ENCODE measurements at regions not wholly inside any gene's neighbourhood (a gene's known extent, or its start where the extent isn't known, plus 50 kb on each side); places are given as distances from the start of the nearest gene placed in this dataset.
"Not testable (repeated sequence)": the region's sequence is repeated elsewhere in the genome, so short reads cannot be mapped to it uniquely, and the experiment has no call there.

GRCh38 chr18:43987061-43987460 lies 693.6 kb upstream of the SETBP1 start:
- FAIRE-seq; H3K27me3 ChIP-seq (ENCODE audit: control insufficient read depth in 3 of 3, insufficient read depth in 3 of 3, low read length in 3 of 3); H3K4me1 ChIP-seq (ENCODE audit: control insufficient read depth in 3 of 3, insufficient read depth in 2 of 3, low read depth in 1 of 3, low read length in 2 of 3); H3K9me3 ChIP-seq (ENCODE audit: control insufficient read depth in 2 of 2, insufficient read depth in 1 of 2, low read depth in 1 of 2, low read length in 1 of 2); H3K27ac ChIP-seq (ENCODE audit: low read depth in 1 of 3, low read length in 2 of 3); H3K4me3 ChIP-seq (ENCODE audit: low read depth in 1 of 3, low read length in 3 of 3); DNase-seq; H3K36me3 ChIP-seq (ENCODE audit: control insufficient read depth in 3 of 3, insufficient read depth in 2 of 3, low read depth in 1 of 3, low read length in 3 of 3): not testable (repeated sequence)
- 59 to 83% (median 73%) methylated on average over 4 of the region's 4 CpGs for WGBS, 3 donors

- H3K27me3 ChIP-seq (ENCODE audit: control insufficient read depth in 3 of 3, insufficient read depth in 3 of 3, low read length in 3 of 3), result no peaks in the 10 kb centered on the region
- H3K4me3 ChIP-seq (ENCODE audit: low read depth in 1 of 3, low read length in 3 of 3), result no peak overlapping the region
- 19 to 23% (median 22%) methylated on average over 1 of the region's 1 CpG for WGBS, 3 donors
- H3K36me3 ChIP-seq (ENCODE audit: control insufficient read depth in 3 of 3, insufficient read depth in 2 of 3, low read depth in 1 of 3, low read length in 3 of 3), result no peaks in the 10 kb centered on the region
- no peak overlapping the region for H3K27ac ChIP-seq (ENCODE audit: low read depth in 1 of 3, low read length in 2 of 3)
- no peaks in the 10 kb centered on the region for H3K4me1 ChIP-seq (ENCODE audit: control insufficient read depth in 3 of 3, insufficient read depth in 2 of 3, low read depth in 1 of 3, low read length in 2 of 3)
- H3K9me3 ChIP-seq (ENCODE audit: control insufficient read depth in 2 of 2, insufficient read depth in 1 of 2, low read depth in 1 of 2, low read length in 1 of 2), result no peaks in the 10 kb centered on the region
- FAIRE-seq (no peak), DNase-seq (no peak)
Measured at GRCh38 chr18:43992741-43993140, 687.9 kb upstream of the SETBP1 start.

GRCh38 chr18:43994381-43994780 lies 686.3 kb upstream of the SETBP1 start:
- H3K36me3 ChIP-seq (ENCODE audit: control insufficient read depth in 3 of 3, insufficient read depth in 2 of 3, low read depth in 1 of 3, low read length in 3 of 3), result no peaks in the 10 kb centered on the region
- DNase-seq, result no peak
- WGBS, 3 donors, result 72 to 83% (median 80%) methylated on average over 4 of the region's 4 CpGs
- no peaks in the 10 kb centered on the region for H3K9me3 ChIP-seq (ENCODE audit: control insufficient read depth in 2 of 2, insufficient read depth in 1 of 2, low read depth in 1 of 2, low read length in 1 of 2)
- no peak overlapping the region for H3K27ac ChIP-seq (ENCODE audit: low read depth in 1 of 3, low read length in 2 of 3)
- no peak overlapping the region for H3K4me3 ChIP-seq (ENCODE audit: low read depth in 1 of 3, low read length in 3 of 3)
- H3K4me1 ChIP-seq (ENCODE audit: control insufficient read depth in 3 of 3, insufficient read depth in 2 of 3, low read depth in 1 of 3, low read length in 2 of 3), result no peaks in the 10 kb centered on the region
- FAIRE-seq, result no peak
- H3K27me3 ChIP-seq (ENCODE audit: control insufficient read depth in 3 of 3, insufficient read depth in 3 of 3, low read length in 3 of 3), result no peaks in the 10 kb centered on the region

- Histone ChIP-seq H3K27me3 (ENCODE audit: control insufficient read depth in 3 of 3, insufficient read depth in 3 of 3, low read length in 3 of 3) (no peaks in the 10 kb centered on the region), H3K4me3 (ENCODE audit: low read depth in 1 of 3, low read length in 3 of 3) (no peak overlapping the region), H3K36me3 (ENCODE audit: control insufficient read depth in 3 of 3, insufficient read depth in 2 of 3, low read depth in 1 of 3, low read length in 3 of 3) (no peaks in the 10 kb centered on the region), H3K4me1 (ENCODE audit: control insufficient read depth in 3 of 3, insufficient read depth in 2 of 3, low read depth in 1 of 3, low read length in 2 of 3) (no peaks in the 10 kb centered on the region), H3K9me3 (ENCODE audit: control insufficient read depth in 2 of 2, insufficient read depth in 1 of 2, low read depth in 1 of 2, low read length in 1 of 2) (no peaks in the 10 kb centered on the region), H3K27ac (ENCODE audit: low read depth in 1 of 3, low read length in 2 of 3) (no peak overlapping the region)
- DNase-seq (no peak), FAIRE-seq (no peak)
- 73 to 86% (median 81%) methylated on average over 2 of the region's 2 CpGs for WGBS, 3 donors
Measured at GRCh38 chr18:44013871-44014270, 666.8 kb upstream of the SETBP1 start.

- DNase-seq (no peak), FAIRE-seq (no peak)
- WGBS, 3 donors, result 55 to 68% (median 56%) methylated on average over 1 of the region's 1 CpG
Measured at GRCh38 chr18:44025421-44025820, 655.3 kb upstream of the SETBP1 start.

GRCh38 chr18:44028109-44028508 lies 652.6 kb upstream of the SETBP1 start:
- Histone ChIP-seq H3K27ac (ENCODE audit: low read depth in 1 of 3, low read length in 2 of 3) (no peak overlapping the region), H3K9me3 (ENCODE audit: control insufficient read depth in 2 of 2, insufficient read depth in 1 of 2, low read depth in 1 of 2, low read length in 1 of 2) (peaks cover 0 to 5% of the 10 kb centered on the region in 2 donors), H3K4me1 (ENCODE audit: control insufficient read depth in 3 of 3, insufficient read depth in 2 of 3, low read depth in 1 of 3, low read length in 2 of 3) (no peaks in the 10 kb centered on the region), H3K27me3 (ENCODE audit: control insufficient read depth in 3 of 3, insufficient read depth in 3 of 3, low read length in 3 of 3) (no peaks in the 10 kb centered on the region), H3K36me3 (ENCODE audit: control insufficient read depth in 3 of 3, insufficient read depth in 2 of 3, low read depth in 1 of 3, low read length in 3 of 3) (no peaks in the 10 kb centered on the region), H3K4me3 (ENCODE audit: low read depth in 1 of 3, low read length in 3 of 3) (no peak overlapping the region)
- 21 to 70% (median 28%) methylated on average over 1 of the region's 1 CpG for WGBS, 3 donors
- DNase-seq (no peak), FAIRE-seq (no peak)

More at GRCh38 chr18:44025421-44025820, 655.3 kb upstream of the SETBP1 start:
- Histone ChIP-seq H3K9me3 (ENCODE audit: control insufficient read depth in 2 of 2, insufficient read depth in 1 of 2, low read depth in 1 of 2, low read length in 1 of 2) (peaks cover 0 to 2% of the 10 kb centered on the region in 2 donors), H3K4me3 (ENCODE audit: low read depth in 1 of 3, low read length in 3 of 3) (no peak overlapping the region), H3K4me1 (ENCODE audit: control insufficient read depth in 3 of 3, insufficient read depth in 2 of 3, low read depth in 1 of 3, low read length in 2 of 3) (no peaks in the 10 kb centered on the region), H3K27me3 (ENCODE audit: control insufficient read depth in 3 of 3, insufficient read depth in 3 of 3, low read length in 3 of 3) (no peaks in the 10 kb centered on the region), H3K27ac (ENCODE audit: low read depth in 1 of 3, low read length in 2 of 3) (no peak overlapping the region), H3K36me3 (ENCODE audit: control insufficient read depth in 3 of 3, insufficient read depth in 2 of 3, low read depth in 1 of 3, low read length in 3 of 3) (no peaks in the 10 kb centered on the region)

GRCh38 chr18:44031063-44031462 lies 649.6 kb upstream of the SETBP1 start:
- no peak overlapping the region for H3K27ac ChIP-seq (ENCODE audit: low read depth in 1 of 3, low read length in 2 of 3)
- DNase-seq (peak in 1 of 2 donors; percentile 28), FAIRE-seq (no peak)
- peaks cover 0 to 5% of the 10 kb centered on the region in 2 donors for H3K9me3 ChIP-seq (ENCODE audit: control insufficient read depth in 2 of 2, insufficient read depth in 1 of 2, low read depth in 1 of 2, low read length in 1 of 2)
- no peak overlapping the region for H3K4me3 ChIP-seq (ENCODE audit: low read depth in 1 of 3, low read length in 3 of 3)
- WGBS, 3 donors, result 67 to 78% (median 77%) methylated on average over 2 of the region's 2 CpGs
- H3K36me3 ChIP-seq (ENCODE audit: control insufficient read depth in 3 of 3, insufficient read depth in 2 of 3, low read depth in 1 of 3, low read length in 3 of 3), result no peaks in the 10 kb centered on the region
- H3K4me1 ChIP-seq (ENCODE audit: control insufficient read depth in 3 of 3, insufficient read depth in 2 of 3, low read depth in 1 of 3, low read length in 2 of 3), result peaks cover 0 to 3% (median 0%) of the 10 kb centered on the region in 3 donors
- no peaks in the 10 kb centered on the region for H3K27me3 ChIP-seq (ENCODE audit: control insufficient read depth in 3 of 3, insufficient read depth in 3 of 3, low read length in 3 of 3)

GRCh38 chr18:44033144-44033701 lies 647.5 kb upstream of the SETBP1 start:
- DNase-seq (no peak), FAIRE-seq (no peak)
- Histone ChIP-seq H3K36me3 (ENCODE audit: control insufficient read depth in 3 of 3, insufficient read depth in 2 of 3, low read depth in 1 of 3, low read length in 3 of 3) (no peaks in the 10 kb centered on the region), H3K4me3 (ENCODE audit: low read depth in 1 of 3, low read length in 3 of 3) (no peak overlapping the region), H3K4me1 (ENCODE audit: control insufficient read depth in 3 of 3, insufficient read depth in 2 of 3, low read depth in 1 of 3, low read length in 2 of 3) (peaks cover 0 to 3% (median 0%) of the 10 kb centered on the region in 3 donors), H3K27me3 (ENCODE audit: control insufficient read depth in 3 of 3, insufficient read depth in 3 of 3, low read length in 3 of 3) (no peaks in the 10 kb centered on the region), H3K27ac (ENCODE audit: low read depth in 1 of 3, low read length in 2 of 3) (no peak overlapping the region), H3K9me3 (ENCODE audit: control insufficient read depth in 2 of 2, insufficient read depth in 1 of 2, low read depth in 1 of 2, low read length in 1 of 2) (peaks cover 0 to 2% of the 10 kb centered on the region in 2 donors)
- 49 to 65% (median 55%) methylated on average over 6 of the region's 6 CpGs for WGBS, 3 donors

- Histone ChIP-seq H3K4me1 (ENCODE audit: control insufficient read depth in 3 of 3, insufficient read depth in 2 of 3, low read depth in 1 of 3, low read length in 2 of 3) (peaks cover 0 to 3% (median 0%) of the 10 kb centered on the region in 3 donors), H3K27ac (ENCODE audit: low read depth in 1 of 3, low read length in 2 of 3) (no peak overlapping the region), H3K9me3 (ENCODE audit: control insufficient read depth in 2 of 2, insufficient read depth in 1 of 2, low read depth in 1 of 2, low read length in 1 of 2) (peaks cover 0 to 2% of the 10 kb centered on the region in 2 donors), H3K27me3 (ENCODE audit: control insufficient read depth in 3 of 3, insufficient read depth in 3 of 3, low read length in 3 of 3) (no peaks in the 10 kb centered on the region), H3K36me3 (ENCODE audit: control insufficient read depth in 3 of 3, insufficient read depth in 2 of 3, low read depth in 1 of 3, low read length in 3 of 3) (no peaks in the 10 kb centered on the region), H3K4me3 (ENCODE audit: low read depth in 1 of 3, low read length in 3 of 3) (no peak overlapping the region)
- WGBS, 3 donors, result 60 to 84% (median 74%) methylated on average over 2 of the region's 2 CpGs
- DNase-seq (no peak), FAIRE-seq (no peak)
Measured at GRCh38 chr18:44035554-44035953, 645.1 kb upstream of the SETBP1 start.
